DND-41 (cell line): ENCODE measurements at regions not wholly inside any gene's neighbourhood (a gene's known extent, or its start where the extent isn't known, plus 50 kb on each side); places are given as distances from the start of the nearest gene placed in this dataset.

Experiments
- EZH2 ChIP-seq: IDR thresholded peaks from 3 replicates; pipeline ENCODE4 v1.6.1; 2012; ENCODE audit warnings: borderline replicate concordance, low read depth, mild to moderate bottlenecking, moderate library complexity, low read length, inconsistent platforms; ENCODE audit not compliant: severe bottlenecking
- TF ChIP-seq, protein P1 (sequence below): IDR thresholded peaks from 2 replicates; pipeline ENCODE4 v1.5.1; 2012; ENCODE audit warnings: borderline replicate concordance, low read length, moderate library complexity, mild to moderate bottlenecking; ENCODE audit not compliant: poor library complexity, severe bottlenecking; ENCODE audit errors: extremely low read depth

DNA sequence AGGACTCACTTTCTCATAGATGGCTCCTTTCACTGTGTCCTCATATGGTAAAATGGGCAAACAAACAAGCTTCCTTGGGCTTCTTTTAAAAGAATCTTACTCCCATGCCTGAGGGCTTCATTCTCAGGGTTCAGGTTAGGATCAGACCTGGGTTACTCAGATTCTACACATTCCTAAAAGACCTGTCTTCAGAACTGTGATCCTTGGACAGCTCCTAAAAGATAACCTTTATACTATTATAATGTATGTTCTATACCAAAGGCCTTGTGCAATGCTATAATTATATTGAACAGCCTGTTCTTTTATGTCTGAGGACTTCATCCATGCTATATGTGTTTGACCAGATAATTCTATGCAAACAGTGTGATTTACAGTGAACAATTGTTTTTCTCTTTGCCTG lies 264.4 kb upstream of the CDH10 start:
- TF ChIP-seq, protein P1, sequence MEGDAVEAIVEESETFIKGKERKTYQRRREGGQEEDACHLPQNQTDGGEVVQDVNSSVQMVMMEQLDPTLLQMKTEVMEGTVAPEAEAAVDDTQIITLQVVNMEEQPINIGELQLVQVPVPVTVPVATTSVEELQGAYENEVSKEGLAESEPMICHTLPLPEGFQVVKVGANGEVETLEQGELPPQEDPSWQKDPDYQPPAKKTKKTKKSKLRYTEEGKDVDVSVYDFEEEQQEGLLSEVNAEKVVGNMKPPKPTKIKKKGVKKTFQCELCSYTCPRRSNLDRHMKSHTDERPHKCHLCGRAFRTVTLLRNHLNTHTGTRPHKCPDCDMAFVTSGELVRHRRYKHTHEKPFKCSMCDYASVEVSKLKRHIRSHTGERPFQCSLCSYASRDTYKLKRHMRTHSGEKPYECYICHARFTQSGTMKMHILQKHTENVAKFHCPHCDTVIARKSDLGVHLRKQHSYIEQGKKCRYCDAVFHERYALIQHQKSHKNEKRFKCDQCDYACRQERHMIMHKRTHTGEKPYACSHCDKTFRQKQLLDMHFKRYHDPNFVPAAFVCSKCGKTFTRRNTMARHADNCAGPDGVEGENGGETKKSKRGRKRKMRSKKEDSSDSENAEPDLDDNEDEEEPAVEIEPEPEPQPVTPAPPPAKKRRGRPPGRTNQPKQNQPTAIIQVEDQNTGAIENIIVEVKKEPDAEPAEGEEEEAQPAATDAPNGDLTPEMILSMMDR: no peak
- no peak for TF ChIP-seq EZH2
